Spinal cord (tissue), 9 donors: ENCODE measurements at regions not wholly inside any gene's neighbourhood (a gene's known extent, or its start where the extent isn't known, plus 50 kb on each side); places are given as distances from the start of the nearest gene placed in this dataset.

Source experiments
- DNase-seq, 6 donors: peaks; one replicate each; pipeline versions ENCODE4 v3.0.0 to v3.0.0-alpha.2; 2013 to 2015; ENCODE audit warnings: low spot score in 6 of 6, low read depth in 4 of 6
- H3K27ac ChIP-seq: one replicate; pipeline ENCODE4 v1.5.1; 2013; ENCODE audit warnings: low read depth, low read length, control low read depth
- H3K27me3 ChIP-seq: one replicate; pipeline ENCODE4 v1.6.1; 2013; ENCODE audit warnings: low read length; ENCODE audit not compliant: control insufficient read depth, insufficient read depth
- H3K36me3 ChIP-seq: one replicate; pipeline ENCODE4 v1.6.1; 2013; ENCODE audit warnings: low read length; ENCODE audit not compliant: control insufficient read depth, insufficient read depth
- H3K4me1 ChIP-seq: one replicate; pipeline ENCODE4 v1.6.1; 2013; ENCODE audit warnings: low read length; ENCODE audit not compliant: control insufficient read depth, insufficient read depth
- H3K4me3 ChIP-seq: one replicate; pipeline ENCODE4 v1.5.1; 2013; ENCODE audit warnings: low read depth, low read length, control low read depth
- H3K9me3 ChIP-seq: one replicate; pipeline ENCODE4 v1.6.1; 2013; ENCODE audit warnings: low read length; ENCODE audit not compliant: control insufficient read depth, insufficient read depth
- WGBS: methylation state at CpG from one replicate; pipeline ENCODE4 v1.1.5; 2013; ENCODE audit warnings: missing lambda C conversion rate; ENCODE audit not compliant: insufficient coverage; 5-methylcytosine and 5-hydroxymethylcytosine counted together
- donor health status: healthy.

DNA sequence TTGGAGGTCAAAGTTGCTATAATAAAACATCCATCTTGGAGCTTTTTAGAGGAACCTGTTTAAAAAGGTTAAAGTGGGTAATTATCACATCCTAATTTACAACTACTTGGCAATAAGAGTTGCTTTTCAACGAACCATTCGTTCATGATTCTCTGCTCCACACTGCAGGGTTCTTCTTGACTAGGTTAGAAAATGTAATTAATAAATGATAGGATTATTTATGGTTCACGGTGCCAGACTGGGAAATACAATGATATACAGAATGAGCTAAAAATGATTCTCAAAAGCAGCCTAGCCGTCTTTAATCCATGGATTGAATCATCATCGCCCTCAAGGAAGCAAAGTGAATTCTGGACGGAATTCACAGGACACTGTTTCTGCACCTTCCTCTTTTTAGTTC is 291.2 kb downstream of the TEX29 start:
- H3K27me3 ChIP-seq = no peaks in the 10 kb centered on the region
- H3K9me3 ChIP-seq = no peaks in the 10 kb centered on the region
- H3K4me1 ChIP-seq = no peaks in the 10 kb centered on the region
- H3K36me3 ChIP-seq = no peaks in the 10 kb centered on the region
- no peak overlapping the region for H3K4me3 ChIP-seq
- no peak for DNase-seq
- WGBS = 93% methylated on average over 4 of the region's 6 CpGs
- H3K27ac ChIP-seq = no peak overlapping the region

DNA sequence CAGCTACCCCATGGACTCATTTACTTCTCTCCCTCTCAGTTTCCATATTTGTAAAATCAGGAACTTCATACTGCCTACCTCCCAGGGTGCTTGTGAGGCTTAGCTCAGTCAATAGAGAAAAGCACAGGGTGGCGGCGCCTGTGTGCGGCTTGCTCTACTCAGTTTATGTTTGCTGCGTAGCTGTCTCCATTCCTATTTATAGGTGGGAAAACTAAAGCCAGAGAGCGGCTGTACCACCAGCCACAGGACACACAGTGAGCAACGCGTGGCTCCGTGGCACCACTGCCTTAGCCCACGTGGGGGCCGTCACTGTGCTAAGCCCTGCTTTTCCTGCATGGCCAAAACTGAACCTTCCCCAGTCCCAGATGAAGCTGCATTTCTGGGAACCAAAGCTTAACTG is 292.4 kb downstream of the TEX29 start:
- 100% methylated on average over 4 of the region's 10 CpGs for WGBS
- H3K4me1 ChIP-seq = no peaks in the 10 kb centered on the region
- H3K4me3 ChIP-seq = no peak overlapping the region
- H3K36me3 ChIP-seq = no peaks in the 10 kb centered on the region
- no peak overlapping the region for H3K27ac ChIP-seq
- H3K27me3 ChIP-seq = no peaks in the 10 kb centered on the region
- DNase-seq = peak in 1 of 6 donors; percentile 37
- H3K9me3 ChIP-seq = no peaks in the 10 kb centered on the region

DNA sequence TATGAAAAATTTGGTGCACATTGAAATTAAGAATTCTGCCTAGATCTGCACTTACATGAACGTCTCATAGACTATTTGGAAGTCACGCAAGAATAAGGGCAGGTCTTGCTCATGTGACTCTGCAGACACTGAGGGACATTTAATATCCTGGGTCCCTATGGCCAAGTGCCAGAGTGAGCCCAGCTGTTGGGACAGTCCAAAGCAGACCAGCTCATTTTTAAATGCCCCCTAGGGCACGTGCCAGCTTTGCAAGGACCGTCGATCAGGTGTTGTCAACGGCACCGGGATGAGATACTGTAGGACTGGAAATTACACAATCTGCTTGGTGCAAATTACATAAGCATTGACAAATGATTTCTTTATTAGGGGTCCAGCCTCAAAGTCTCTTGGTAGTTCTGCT is 293.6 kb downstream of the TEX29 start:
- 55% methylated on average over 7 of the region's 7 CpGs for WGBS
- Histone ChIP-seq H3K9me3 (no peaks in the 10 kb centered on the region), H3K27me3 (no peaks in the 10 kb centered on the region), H3K4me3 (no peak overlapping the region), H3K27ac (no peak overlapping the region), H3K4me1 (no peaks in the 10 kb centered on the region), H3K36me3 (no peaks in the 10 kb centered on the region)
- DNase-seq = no peak

DNA sequence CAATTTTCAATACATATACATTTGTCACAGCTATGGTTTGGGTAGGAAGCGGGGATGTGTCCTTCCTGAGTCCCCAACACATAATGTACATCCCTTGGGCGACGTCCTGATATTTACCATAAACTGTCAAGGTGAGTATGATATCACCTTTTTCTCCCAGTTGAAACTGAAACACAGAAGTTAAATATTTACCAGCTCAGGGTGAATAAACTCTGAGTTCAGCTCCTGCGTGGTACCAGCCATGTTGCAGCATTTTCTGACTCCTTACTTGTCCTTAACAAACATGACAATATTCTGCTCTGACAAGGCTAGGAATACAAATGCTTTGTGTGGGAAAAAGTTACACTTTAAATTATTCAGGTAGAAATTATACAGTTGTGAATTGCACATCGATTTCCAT is 294.2 kb downstream of the TEX29 start:
- Histone ChIP-seq H3K36me3 (no peaks in the 10 kb centered on the region), H3K9me3 (no peaks in the 10 kb centered on the region), H3K4me3 (no peak overlapping the region), H3K27me3 (no peaks in the 10 kb centered on the region), H3K27ac (no peak overlapping the region), H3K4me1 (no peaks in the 10 kb centered on the region)
- DNase-seq = no peak
- WGBS = no CpG with 5 or more reads among the region's 5 CpGs

DNA sequence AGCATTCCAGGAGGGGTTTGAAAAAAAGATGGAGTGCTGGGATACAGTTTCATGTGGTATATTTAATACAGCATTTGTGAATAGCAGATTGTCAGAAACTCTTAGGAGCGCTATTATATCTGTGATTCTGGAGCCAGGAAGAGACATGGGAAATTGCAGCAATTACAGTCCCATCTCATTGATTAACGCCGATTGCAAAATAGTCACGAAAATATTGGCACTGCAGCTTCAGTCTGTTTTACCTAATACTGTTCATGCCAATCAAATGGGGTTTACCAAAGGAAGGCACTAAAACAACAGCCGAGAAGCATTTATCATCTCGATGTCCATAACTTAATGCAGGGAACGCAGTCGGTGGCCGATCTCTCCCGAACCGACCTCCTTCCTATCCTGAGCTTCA is 295.8 kb downstream of the TEX29 start:
- no peak for DNase-seq
- WGBS = 90% methylated on average over 6 of the region's 11 CpGs

DNA sequence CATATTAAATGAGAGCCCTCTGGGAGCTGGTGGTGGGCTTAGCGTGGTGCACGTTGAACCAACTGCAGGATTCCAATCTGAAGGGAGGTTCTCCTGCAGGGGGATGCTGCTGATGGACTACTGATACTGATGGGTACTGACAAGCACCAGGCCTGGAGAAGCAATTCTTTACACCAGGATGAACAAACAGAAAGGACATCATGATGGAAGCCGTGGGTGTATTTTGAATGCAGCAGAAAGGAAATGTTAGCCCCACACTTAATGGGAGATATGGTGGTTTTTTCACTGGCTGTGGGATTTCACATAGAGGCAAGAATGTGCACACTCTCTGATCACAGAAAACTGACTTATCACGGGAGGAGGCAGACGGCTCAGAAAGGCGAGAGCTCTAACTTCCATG is 299.7 kb downstream of the TEX29 start:
- H3K4me1 ChIP-seq = no peaks in the 10 kb centered on the region
- no peak for DNase-seq
- no peaks in the 10 kb centered on the region for H3K9me3 ChIP-seq
- H3K27me3 ChIP-seq = no peaks in the 10 kb centered on the region
- H3K36me3 ChIP-seq = no peaks in the 10 kb centered on the region
- WGBS = 84% methylated on average over 5 of the region's 6 CpGs
- no peak overlapping the region for H3K4me3 ChIP-seq
- no peak overlapping the region for H3K27ac ChIP-seq

More for the DNA sequence above, 295.8 kb downstream of the TEX29 start:
- Histone ChIP-seq H3K36me3 (no peaks in the 10 kb centered on the region), H3K27me3 (no peaks in the 10 kb centered on the region), H3K27ac (no peak overlapping the region), H3K9me3 (no peaks in the 10 kb centered on the region), H3K4me1 (no peaks in the 10 kb centered on the region), H3K4me3 (no peak overlapping the region)

DNA sequence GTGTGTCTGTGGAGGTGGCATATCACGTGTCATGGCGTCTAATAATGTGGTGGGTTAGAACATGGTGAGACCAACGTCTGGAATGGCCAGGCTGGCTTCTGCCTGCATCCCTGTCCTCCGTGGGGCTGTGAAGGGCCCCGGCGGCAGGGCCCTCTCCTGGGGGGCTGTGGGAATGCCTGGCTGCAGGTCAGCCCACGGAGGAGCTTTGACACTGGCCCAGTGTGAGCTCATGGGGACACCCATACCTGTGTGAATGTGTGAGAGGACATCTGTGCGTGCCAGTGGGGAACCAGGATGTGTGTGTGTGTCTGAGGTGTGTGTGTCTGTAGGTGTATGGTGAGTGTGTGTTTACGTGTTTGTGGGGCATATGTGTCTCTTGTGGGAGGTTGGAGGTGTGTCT is 300.1 kb downstream of the TEX29 start:
- Histone ChIP-seq H3K36me3 (no peaks in the 10 kb centered on the region), H3K27ac (no peak overlapping the region), H3K4me1 (no peaks in the 10 kb centered on the region), H3K4me3 (no peak overlapping the region), H3K27me3 (no peaks in the 10 kb centered on the region), H3K9me3 (no peaks in the 10 kb centered on the region)
- no peak for DNase-seq
- 90% methylated on average over 9 of the region's 9 CpGs for WGBS

DNA sequence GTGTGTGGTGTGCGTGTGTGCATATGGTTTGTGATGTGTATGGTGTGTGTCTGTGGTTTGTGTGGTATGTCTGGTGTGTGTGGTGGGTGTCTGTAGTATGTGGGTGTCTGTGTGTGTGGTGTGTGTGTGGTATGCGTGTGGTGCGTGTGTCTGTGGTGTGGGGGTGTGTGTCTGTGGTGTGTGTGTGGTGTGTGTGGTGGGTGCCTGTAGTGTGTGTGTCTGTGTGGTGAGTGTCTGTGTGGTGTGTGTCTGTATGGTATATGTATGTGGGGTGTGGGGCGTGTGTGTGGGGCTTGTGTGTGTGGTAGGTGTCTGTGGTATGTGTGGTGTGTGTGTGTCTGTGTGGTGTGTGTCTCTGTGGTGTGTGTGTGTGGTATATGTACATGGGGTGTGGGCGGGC is 300.7 kb downstream of the TEX29 start:
- WGBS = 98% methylated on average over 4 of the region's 5 CpGs
- Histone ChIP-seq H3K4me1 (peaks cover 3% of the 10 kb centered on the region), H3K27me3 (no peaks in the 10 kb centered on the region), H3K9me3 (no peaks in the 10 kb centered on the region), H3K27ac (no peak overlapping the region), H3K4me3 (no peak overlapping the region), H3K36me3 (no peaks in the 10 kb centered on the region)
- DNase-seq = no peak

DNA sequence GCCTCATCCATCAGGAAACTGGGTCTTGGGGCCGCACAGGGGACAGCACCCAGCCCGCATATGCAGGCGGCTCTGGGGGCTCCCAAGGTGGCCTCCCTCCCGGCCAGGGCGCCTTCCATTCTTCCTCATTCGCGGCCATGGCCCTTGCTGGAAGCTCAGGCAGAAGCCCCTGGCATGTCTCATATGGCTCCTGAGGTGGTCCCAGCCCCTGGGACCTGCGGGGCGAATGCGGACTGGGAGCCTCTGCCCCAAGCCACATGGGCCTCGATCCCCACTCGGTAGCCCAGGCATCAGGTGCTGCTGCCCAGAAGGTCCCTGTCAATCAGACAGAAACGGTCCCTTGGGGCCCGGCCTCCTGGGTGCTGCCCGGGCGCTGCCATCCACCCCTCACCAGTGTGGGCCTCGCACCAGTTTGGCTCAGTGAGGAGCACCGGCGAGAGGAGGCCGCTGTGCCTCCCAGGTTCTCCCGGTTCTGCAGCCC is 301.6 kb downstream of the TEX29 start:
- H3K36me3 ChIP-seq = no peaks in the 10 kb centered on the region
- no peak overlapping the region for H3K4me3 ChIP-seq
- peaks cover 12% of the 10 kb centered on the region for H3K4me1 ChIP-seq
- 94% methylated on average over 21 of the region's 21 CpGs for WGBS
- no peaks in the 10 kb centered on the region for H3K27me3 ChIP-seq
- no peaks in the 10 kb centered on the region for H3K9me3 ChIP-seq
- H3K27ac ChIP-seq = no peak overlapping the region
- DNase-seq = no peak

DNA sequence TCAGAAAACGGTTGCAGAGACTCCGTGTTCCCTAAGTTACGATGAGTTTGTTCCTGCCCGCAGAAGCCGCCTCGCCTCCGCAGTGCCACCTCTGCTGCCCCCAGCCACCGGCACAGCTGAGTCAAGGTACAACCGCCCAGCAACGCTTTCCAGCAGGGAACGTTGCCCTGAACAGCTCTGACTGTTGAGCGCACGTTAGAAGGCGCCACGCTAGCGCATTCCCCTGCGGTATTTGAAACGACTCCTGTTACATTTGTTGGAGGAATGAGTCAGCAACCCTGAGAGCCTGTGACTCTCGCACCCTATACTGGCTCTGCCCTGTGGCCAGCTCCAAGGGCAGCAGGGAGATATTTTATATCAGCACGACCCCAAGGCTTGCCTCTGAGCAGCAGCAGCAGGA is 302.8 kb downstream of the TEX29 start:
- no peak for DNase-seq
- whole genome bisulfite sequencing = 83% methylated on average over 20 of the region's 20 CpGs
- no peaks in the 10 kb centered on the region for H3K9me3 ChIP-seq
- no peaks in the 10 kb centered on the region for H3K27me3 ChIP-seq
- H3K36me3 ChIP-seq = no peaks in the 10 kb centered on the region
- H3K4me3 ChIP-seq = no peak overlapping the region
- H3K4me1 ChIP-seq = peaks cover 14% of the 10 kb centered on the region
- H3K27ac ChIP-seq = no peak overlapping the region
